Activated T-cell treated with anti-CD3 and anti-CD28 coated beads, Interleukin-2, amount 50 U/mL, for 48 hours (primary cell): ENCODE measurements at regions not wholly inside any gene's neighbourhood (a gene's known extent, or its start where the extent isn't known, plus 50 kb on each side); places are given as distances from the start of the nearest gene placed in this dataset.

Experiments used
- DNase-seq, 2 experiments: peaks; one replicate each; pipeline ENCODE4 v3.0.0-alpha.2; 2020

DNA sequence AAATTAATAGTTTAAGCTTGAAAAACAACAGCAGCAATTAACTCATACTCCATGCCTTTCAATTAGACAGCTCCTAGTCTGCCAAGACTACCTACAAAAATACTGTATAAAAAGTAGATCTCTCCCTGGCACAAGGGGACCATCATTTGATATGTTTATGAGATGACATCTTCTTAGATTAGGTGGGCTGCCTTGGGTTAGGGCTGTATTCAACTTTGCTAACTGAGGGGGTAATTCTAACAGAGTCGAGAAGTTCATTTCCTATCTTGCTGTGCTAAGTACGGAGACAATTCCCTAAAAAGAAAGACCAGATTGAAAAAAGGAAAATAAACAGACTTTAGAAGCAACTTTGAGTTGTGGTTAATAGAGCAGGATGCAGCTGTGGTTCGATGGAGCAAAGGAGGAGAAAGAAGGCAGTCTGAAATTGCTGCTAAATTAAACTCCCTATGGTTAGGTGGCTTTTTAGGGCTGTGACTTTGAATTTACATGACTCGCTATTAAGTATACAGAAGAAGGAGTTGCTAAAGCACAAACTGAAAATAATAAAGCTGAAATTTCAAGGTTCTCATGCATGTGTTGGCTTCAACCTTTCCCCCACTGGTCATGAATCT lies 75.4 kb downstream of the CDC7 start:
- no peak for DNase-seq

DNA sequence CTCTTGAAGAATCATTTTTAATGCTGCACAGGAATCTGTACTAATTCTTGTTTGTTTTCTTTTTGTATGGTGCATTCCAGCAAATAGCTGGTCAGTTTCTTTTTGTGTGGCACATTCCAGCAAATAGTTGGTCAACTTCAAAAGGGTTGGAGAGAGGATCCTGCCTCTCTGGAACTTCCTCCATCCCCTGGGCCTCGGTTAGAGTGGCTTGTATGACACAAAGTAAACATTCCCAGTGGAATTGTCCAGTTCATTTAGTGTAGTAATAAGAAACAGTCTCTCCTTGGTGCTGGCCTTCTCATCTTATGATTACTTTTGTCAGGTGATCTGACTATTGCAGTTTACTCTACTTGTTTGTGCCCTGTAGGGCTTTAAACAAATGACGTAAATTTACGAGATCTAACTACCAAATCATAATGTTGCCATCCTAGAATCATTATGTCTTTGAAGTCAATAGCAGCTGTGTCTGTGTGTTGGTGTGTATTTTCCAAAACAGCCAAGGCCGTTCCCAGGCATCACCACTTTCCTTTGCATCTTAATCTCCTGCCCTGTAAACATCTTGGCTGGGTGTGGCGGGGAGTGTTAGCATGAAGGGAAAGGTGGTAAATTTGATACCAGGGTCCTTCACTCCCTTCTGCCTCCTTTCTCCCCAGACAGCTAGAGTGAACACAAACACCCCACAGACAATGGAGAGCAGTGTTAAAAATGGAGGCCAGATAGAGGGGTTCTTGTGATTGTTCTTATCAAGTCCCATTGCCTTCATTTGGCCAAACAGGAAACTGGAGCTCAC lies 77.9 kb downstream of the CDC7 start:
- DNase-seq, result no peak

- DNase-seq, result no peak
These were observed 79.1 kb downstream of the CDC7 start for GRCh38 chr1:91579658-91580228.

GRCh38 chr1:91582431-91582921 lies 81.8 kb downstream of the CDC7 start:
- no peak for DNase-seq

- DNase-seq, result no peak
These were observed 82.7 kb downstream of the CDC7 start for GRCh38 chr1:91583326-91583755.

- no peak for DNase-seq
These were observed 83.7 kb downstream of the CDC7 start for GRCh38 chr1:91584309-91584708.

GRCh38 chr1:91584878-91585277 lies 84.2 kb downstream of the CDC7 start:
- DNase-seq, result no peak

DNA sequence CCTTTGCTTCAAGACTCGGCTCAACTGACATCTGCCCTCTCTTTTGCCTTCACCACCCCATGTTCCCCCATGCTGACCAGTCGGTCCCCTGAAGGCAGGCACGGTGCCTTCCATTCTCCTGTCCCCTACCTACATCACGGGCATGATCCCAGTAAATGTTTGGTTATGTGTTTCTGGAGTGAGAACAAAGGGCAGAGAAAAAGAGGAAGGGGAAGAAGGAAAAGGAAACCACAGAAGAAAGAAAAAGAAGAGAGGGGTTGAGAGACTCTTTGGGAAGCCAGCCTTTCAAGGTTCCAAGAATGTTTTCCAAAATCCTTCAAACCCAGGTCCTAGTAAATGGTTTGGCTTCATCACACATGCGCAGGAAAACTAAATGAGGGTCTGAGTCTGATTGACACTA lies 84.9 kb downstream of the CDC7 start:
- DNase-seq, result no peak

- no peak for DNase-seq
These were observed 85.3 kb downstream of the CDC7 start for GRCh38 chr1:91585982-91586381.

GRCh38 chr1:91589437-91589836 lies 88.8 kb downstream of the CDC7 start:
- no peak for DNase-seq

DNA sequence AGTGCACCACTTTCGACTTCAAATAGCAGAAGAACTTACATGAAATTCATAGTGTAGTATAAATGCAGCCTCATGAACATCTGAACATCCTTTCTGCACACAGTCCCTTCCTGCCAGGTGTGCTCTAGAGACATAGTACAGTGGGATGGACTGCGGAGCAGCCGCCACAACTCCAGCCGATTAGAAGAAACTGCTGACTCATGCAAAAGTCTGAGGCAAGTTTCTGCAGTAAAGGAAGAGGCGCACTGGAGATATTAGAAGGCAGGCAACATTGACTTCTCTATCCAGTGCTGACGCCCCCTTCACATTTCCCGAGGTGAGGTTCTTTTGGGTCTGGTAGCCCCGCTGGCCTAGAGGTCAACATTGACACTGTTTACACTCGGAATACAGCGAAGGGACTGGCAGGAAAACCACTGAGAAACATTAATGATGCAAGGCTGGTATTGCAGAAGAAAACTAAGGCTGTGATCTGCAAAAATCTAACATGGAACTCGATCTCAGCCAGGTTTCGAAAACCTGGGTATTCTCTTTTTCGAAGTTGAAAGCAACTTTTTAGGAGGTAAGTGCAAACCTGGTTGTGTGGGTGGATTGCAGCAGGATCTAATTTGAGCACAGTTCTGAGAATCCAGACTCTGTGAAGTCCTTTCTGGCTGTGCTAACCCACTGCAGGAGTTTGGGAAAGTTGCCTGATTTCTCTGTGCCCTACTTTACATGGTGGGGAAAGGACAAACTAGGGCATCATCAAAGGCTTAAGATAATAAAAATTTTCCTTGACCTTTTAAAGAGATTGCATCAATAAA lies 90.7 kb downstream of the CDC7 start:
- peak in 1 of 2 experiments; percentile 32 for DNase-seq

GRCh38 chr1:91592716-91593477 lies 92.2 kb downstream of the CDC7 start:
- no peak for DNase-seq

DNA sequence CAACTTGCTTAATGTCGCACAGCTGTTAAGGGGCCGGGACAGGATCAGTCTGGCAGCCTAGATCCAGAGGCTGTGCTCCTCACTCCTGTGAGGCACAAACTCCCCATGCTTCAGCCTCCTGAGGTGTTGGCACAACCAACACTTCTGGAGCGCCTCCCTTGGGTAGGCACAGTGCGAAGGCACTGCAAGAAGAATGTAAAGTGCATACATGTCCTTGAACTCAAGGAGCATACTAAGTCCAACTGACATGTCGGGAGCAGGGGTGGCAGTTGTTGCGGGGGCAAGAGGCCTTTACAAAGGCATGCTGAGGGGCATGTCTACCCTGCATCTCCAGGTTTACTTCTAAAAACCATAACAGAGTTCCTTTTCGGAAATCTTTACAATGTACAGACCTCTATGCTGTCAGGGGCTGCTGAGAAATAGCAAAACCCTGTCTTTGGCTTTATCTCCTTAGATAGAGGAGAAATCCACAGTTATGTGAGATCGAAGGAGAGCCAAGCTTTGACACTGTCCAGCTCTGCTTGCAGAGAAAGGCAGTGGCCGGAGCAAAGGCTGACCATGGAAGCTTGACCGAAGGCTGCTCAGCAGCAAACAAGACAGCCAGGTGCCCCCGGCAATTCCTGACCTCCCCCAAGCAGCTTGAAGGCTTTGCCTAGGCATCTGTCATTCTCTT lies 93.9 kb downstream of the CDC7 start:
- no peak for DNase-seq

GRCh38 chr1:91596474-91596873 lies 95.8 kb downstream of the CDC7 start:
- DNase-seq, result no peak

DNA sequence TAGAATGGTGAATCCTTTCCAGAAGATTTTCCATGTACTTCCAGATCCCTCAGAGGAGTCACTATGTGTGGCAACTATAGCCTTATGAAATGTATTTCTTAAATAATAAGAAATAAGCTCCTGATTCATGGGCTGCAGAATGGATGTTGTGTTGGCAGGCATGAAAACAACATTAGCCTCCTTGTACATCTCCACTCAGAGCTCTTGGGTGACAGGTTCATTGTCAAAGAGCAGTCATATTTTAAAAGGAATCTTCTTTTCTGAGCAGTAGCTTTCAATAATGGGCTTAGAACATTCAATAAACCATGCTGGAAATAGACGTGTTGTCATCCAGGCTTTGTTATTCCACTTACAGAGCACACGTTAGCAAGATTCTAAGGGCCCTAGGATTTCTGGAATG lies 96.6 kb downstream of the CDC7 start:
- no peak for DNase-seq

DNA sequence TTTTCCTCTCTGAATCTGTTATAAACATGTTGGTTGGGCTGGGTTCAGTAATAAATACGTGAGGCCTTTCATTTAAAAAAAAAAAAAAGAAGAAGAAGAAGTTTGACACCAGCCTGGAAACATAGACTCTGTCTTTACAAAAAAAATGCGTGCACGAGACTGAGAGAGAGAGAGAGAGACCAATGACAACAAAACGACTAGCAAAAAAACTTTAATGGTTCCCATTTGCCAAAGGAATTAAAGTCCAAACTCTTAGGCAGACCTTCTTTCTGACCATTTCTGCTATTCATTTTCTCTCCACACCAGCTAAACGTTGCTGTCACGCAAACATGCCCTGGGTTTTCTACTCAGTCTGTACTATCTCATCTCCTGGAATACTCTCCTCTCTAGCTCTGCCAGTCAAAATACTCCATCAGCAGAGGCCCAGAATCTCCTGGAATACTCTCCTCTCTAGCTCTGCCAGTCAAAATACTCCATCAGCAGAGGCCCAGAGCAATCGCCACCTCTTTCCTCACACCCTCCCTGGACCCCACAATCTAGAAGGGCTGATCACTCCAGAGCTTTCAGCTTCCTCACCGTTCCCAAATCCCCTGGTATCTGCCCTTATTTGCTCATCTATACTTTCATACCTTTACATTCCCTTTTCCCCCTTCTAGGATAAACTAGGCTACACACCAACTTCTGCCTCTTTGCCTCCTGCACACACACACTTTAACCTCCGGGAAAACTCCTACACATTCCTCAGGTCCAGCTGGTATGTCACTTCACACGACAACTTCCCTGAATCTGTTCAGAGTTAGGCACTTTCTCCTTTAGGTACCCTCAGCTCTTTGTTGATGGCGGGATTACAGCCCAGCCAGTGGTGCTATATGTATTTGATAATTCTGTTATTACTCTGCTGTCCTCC lies 100.0 kb downstream of the CDC7 start:
- DNase-seq, result no peak

- no peak for DNase-seq
These were observed 101.1 kb downstream of the CDC7 start for GRCh38 chr1:91601554-91602376.

DNA sequence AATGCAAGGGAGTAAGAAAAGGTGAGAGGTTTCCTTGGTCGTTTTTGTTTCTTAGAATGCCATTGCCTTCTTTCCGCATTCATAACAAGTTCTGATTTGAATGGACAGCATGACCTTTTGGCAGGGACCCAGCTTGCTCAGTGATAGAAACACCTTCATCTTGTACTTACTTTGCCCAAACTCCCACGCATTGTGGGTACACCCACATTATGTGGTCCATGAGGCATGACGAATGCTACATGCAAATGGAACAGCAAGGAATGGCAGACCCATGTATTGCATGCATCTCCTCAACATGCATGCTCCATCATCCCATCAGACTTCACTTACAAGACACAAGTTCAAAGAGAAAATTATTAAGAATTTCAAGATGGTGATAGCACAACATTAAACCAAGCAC lies 102.8 kb downstream of the CDC7 start:
- DNase-seq, result peak; percentile 65 to 67

GRCh38 chr1:91604632-91605031 lies 104.0 kb downstream of the CDC7 start:
- DNase-seq, result no peak

DNA sequence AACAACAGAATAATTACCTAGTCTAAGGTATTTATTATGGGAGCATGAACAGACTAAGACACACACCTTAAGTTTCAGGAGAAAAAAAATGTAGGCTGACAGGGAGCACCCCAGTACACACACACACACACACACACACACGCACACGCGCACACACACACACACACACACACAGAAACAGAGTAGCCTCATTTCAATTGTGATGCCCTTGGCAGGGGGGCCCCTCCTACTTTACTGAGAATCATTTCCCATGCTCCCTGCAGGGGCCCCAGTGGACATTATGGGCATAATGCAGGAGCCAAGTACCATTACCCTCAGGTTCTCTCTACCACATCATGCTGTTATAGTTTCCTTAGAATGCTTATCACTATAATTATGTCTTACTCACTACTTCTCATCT lies 104.9 kb downstream of the CDC7 start:
- no peak for DNase-seq
